HG02588 (cell line): ENCODE measurements at regions not wholly inside any gene's neighbourhood (a gene's known extent, or its start where the extent isn't known, plus 50 kb on each side); places are given as distances from the start of the nearest gene placed in this dataset.

ENCODE experiments used
- ATAC-seq: cut with Tn5 transposase; IDR thresholded peaks from one replicate; pipeline ENCODE4 v1.9.1; 2021; ENCODE audit warnings: mild to moderate bottlenecking, moderate library complexity; ENCODE audit not compliant: unreplicated experiment

- ATAC-seq = no peak
Observed at GRCh38 chr2:121004950-121005349, 269.3 kb downstream of the GLI2 start.

GRCh38 chr2:121005453-121005852 is 269.8 kb downstream of the GLI2 start:
- ATAC-seq = no peak

GRCh38 chr2:121006743-121007489 is 271.2 kb downstream of the GLI2 start:
- no peak for ATAC-seq

GRCh38 chr2:121007490-121007853 is 271.8 kb downstream of the GLI2 start:
- ATAC-seq = no peak

GRCh38 chr2:121008975-121009374 is 273.3 kb downstream of the GLI2 start:
- ATAC-seq = no peak

- no peak for ATAC-seq
Observed at GRCh38 chr2:121010998-121011397, 274.0 kb downstream of the TFCP2L1 start.

GRCh38 chr2:121014876-121015275 is 270.1 kb downstream of the TFCP2L1 start:
- no peak for ATAC-seq

- ATAC-seq = no peak
Observed at GRCh38 chr2:121015971-121016485, 269.0 kb downstream of the TFCP2L1 start.

GRCh38 chr2:121017396-121017795 is 267.6 kb downstream of the TFCP2L1 start:
- no peak for ATAC-seq

GRCh38 chr2:121018136-121019061 is 266.6 kb downstream of the TFCP2L1 start:
- no peak for ATAC-seq

- ATAC-seq = no peak
Observed at GRCh38 chr2:121019071-121019470, 265.9 kb downstream of the TFCP2L1 start.

GRCh38 chr2:121019756-121020155 is 265.2 kb downstream of the TFCP2L1 start:
- ATAC-seq = no peak

- no peak for ATAC-seq
Observed at GRCh38 chr2:121021685-121022084, 263.3 kb downstream of the TFCP2L1 start.

- ATAC-seq = no peak
Observed at GRCh38 chr2:121028577-121028976, 256.4 kb downstream of the TFCP2L1 start.

GRCh38 chr2:121030523-121030922 is 254.5 kb downstream of the TFCP2L1 start:
- ATAC-seq = no peak

- ATAC-seq = no peak
Observed at GRCh38 chr2:121031568-121032340, 253.2 kb downstream of the TFCP2L1 start.

GRCh38 chr2:121033461-121033996 is 251.5 kb downstream of the TFCP2L1 start:
- ATAC-seq = no peak

GRCh38 chr2:121034551-121034950 is 250.5 kb downstream of the TFCP2L1 start:
- ATAC-seq = no peak

- ATAC-seq = no peak
Observed at GRCh38 chr2:121036226-121036692, 248.7 kb downstream of the TFCP2L1 start.

GRCh38 chr2:121037480-121037879 is 247.5 kb downstream of the TFCP2L1 start:
- ATAC-seq = no peak

GRCh38 chr2:121038031-121038430 is 247.0 kb downstream of the TFCP2L1 start:
- ATAC-seq = no peak
